ENCODE measurements at regions not wholly inside any gene's neighbourhood (a gene's known extent, or its start where the extent isn't known, plus 50 kb on each side); places are given as distances from the start of the nearest gene placed in this dataset.
"Not testable (repeated sequence)": the region's sequence is repeated elsewhere in the genome, so short reads cannot be mapped to it uniquely, and the experiment has no call there.

- H3K4me3 ChIP-seq, result no peak overlapping the region
- no peak overlapping the region for H3K27ac ChIP-seq
These were observed 107.5 kb downstream of the SPP2 start for GRCh38 chr2:234157817-234158588.

GRCh38 chr2:234156326-234156725, 105.8 kb downstream of the SPP2 start:
- no peak overlapping the region for H3K27ac ChIP-seq

GRCh38 chr2:234152835-234153234, 102.3 kb downstream of the SPP2 start:
- not testable (repeated sequence) for H3K4me3 ChIP-seq, H3K27ac ChIP-seq

More at GRCh38 chr2:234156326-234156725, 105.8 kb downstream of the SPP2 start:
- no peak overlapping the region for H3K4me3 ChIP-seq

- peak overlapping the region in 6 of 21 experiments; percentile 30 to 76 (median 66) for H3K27ac ChIP-seq
- H3K4me3 ChIP-seq, result no peak overlapping the region
These were observed 96.9 kb downstream of the SPP2 start for GRCh38 chr2:234147335-234147861.

GRCh38 chr2:234146087-234146826, 95.8 kb downstream of the SPP2 start:
- peak overlapping the region in 10 of 21 experiments; percentile 24 to 76 (median 62) for H3K27ac ChIP-seq
- H3K4me3 ChIP-seq, result no peak overlapping the region

- H3K27ac ChIP-seq, result peak overlapping the region in 5 of 21 experiments; percentile 51 to 69 (median 64)
These were observed 95.0 kb downstream of the SPP2 start for GRCh38 chr2:234145511-234145910.

GRCh38 chr2:234145057-234145456, 94.6 kb downstream of the SPP2 start:
- Histone ChIP-seq H3K27ac (peak overlapping the region in 1 of 21 experiments; percentile 69), H3K4me3 (no peak overlapping the region)

More at GRCh38 chr2:234145511-234145910, 95.0 kb downstream of the SPP2 start:
- H3K4me3 ChIP-seq, result no peak overlapping the region

- Histone ChIP-seq H3K27ac (no peak overlapping the region), H3K4me3 (no peak overlapping the region)
These were observed 93.4 kb downstream of the SPP2 start for GRCh38 chr2:234143896-234144295.

- Histone ChIP-seq H3K4me3 (no peak overlapping the region), H3K27ac (no peak overlapping the region)
These were observed 92.0 kb downstream of the SPP2 start for GRCh38 chr2:234142530-234142929.

GRCh38 chr2:234139755-234140154, 89.3 kb downstream of the SPP2 start:
- Histone ChIP-seq H3K27ac (peak overlapping the region in 1 of 21 experiments; percentile 13), H3K4me3 (no peak overlapping the region)

- H3K4me3 ChIP-seq, result no peak overlapping the region
- no peak overlapping the region for H3K27ac ChIP-seq
These were observed 88.3 kb downstream of the SPP2 start for GRCh38 chr2:234138836-234139235.

- no peak overlapping the region for H3K4me3 ChIP-seq
- H3K27ac ChIP-seq, result peak overlapping the region in 5 of 21 experiments; percentile 24 to 73 (median 50)
These were observed 87.0 kb downstream of the SPP2 start for GRCh38 chr2:234137400-234138014.

- no peak overlapping the region for H3K4me3 ChIP-seq
- peak overlapping the region in 4 of 21 experiments; percentile 3 to 13 (median 10) for H3K27ac ChIP-seq
These were observed 86.0 kb downstream of the SPP2 start for GRCh38 chr2:234136461-234136860.

GRCh38 chr2:234135750-234136221, 85.3 kb downstream of the SPP2 start:
- Histone ChIP-seq H3K27ac (peak overlapping the region in 5 of 21 experiments; percentile 3 to 13 (median 6)), H3K4me3 (no peak overlapping the region)

GRCh38 chr2:234134496-234134895, 84.0 kb downstream of the SPP2 start:
- H3K4me3 ChIP-seq, result no peak overlapping the region
- no peak overlapping the region for H3K27ac ChIP-seq

- H3K27ac ChIP-seq, result peak overlapping the region in 1 of 21 experiments; percentile 22
These were observed 82.5 kb downstream of the SPP2 start for GRCh38 chr2:234133004-234133403.

GRCh38 chr2:234130777-234131181, 80.3 kb downstream of the SPP2 start:
- Histone ChIP-seq H3K27ac (no peak overlapping the region), H3K4me3 (no peak overlapping the region)

More at GRCh38 chr2:234133004-234133403, 82.5 kb downstream of the SPP2 start:
- no peak overlapping the region for H3K4me3 ChIP-seq

- Histone ChIP-seq H3K4me3 (no peak overlapping the region), H3K27ac (no peak overlapping the region)
These were observed 78.1 kb downstream of the SPP2 start for GRCh38 chr2:234128606-234129005.

Data from skin epidermis (tissue), 12 donors.